ENCODE measurements at regions not wholly inside any gene's neighbourhood (a gene's known extent, or its start where the extent isn't known, plus 50 kb on each side); places are given as distances from the start of the nearest gene placed in this dataset.
A peak's percentile ranks its signal among the peaks of the same experiment; 100 is the strongest.

GRCh38 chr14:37874429-37875109, 279.1 kb downstream of the TTC6 start (continued):
- TF ChIP-seq STAT6 (CRISPR knock-in tag; IDR thresholded peaks at IDR 0.05; ENCODE audit: borderline replicate concordance): no peak
- TF ChIP-seq, protein P1, sequence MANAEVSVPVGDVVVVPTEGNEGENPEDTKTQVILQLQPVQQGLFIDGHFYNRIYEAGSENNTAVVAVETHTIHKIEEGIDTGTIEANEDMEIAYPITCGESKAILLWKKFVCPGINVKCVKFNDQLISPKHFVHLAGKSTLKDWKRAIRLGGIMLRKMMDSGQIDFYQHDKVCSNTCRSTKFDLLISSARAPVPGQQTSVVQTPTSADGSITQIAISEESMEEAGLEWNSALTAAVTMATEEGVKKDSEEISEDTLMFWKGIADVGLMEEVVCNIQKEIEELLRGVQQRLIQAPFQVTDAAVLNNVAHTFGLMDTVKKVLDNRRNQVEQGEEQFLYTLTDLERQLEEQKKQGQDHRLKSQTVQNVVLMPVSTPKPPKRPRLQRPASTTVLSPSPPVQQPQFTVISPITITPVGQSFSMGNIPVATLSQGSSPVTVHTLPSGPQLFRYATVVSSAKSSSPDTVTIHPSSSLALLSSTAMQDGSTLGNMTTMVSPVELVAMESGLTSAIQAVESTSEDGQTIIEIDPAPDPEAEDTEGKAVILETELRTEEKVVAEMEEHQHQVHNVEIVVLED (CRISPR knock-in tag; IDR thresholded peaks at IDR 0.05; ENCODE audit: borderline replicate concordance): peak; percentile 72; the same call in 1 of the 2 replicates
- no peak for TF ChIP-seq ZBTB7A (CRISPR knock-in tag; IDR thresholded peaks at IDR 0.05)
- TF ChIP-seq HOXD1 (CRISPR knock-in tag; IDR thresholded peaks at IDR 0.05): no peak
- 0 out of 2 replicates have a peak, but pooled peaks have one; percentile 81 for TF ChIP-seq ZFP36L2 (CRISPR knock-in tag; IDR thresholded peaks at IDR 0.05)
- no peak for TF ChIP-seq CREM (IDR thresholded peaks at IDR 0.05)
- no peak for TF ChIP-seq CREM (CRISPR knock-in tag; IDR thresholded peaks at IDR 0.05)
- TF ChIP-seq PHF20 (CRISPR knock-in tag; IDR thresholded peaks at IDR 0.05): no peak; the same call in 1 of the 2 replicates
- TF ChIP-seq GABPB1 (CRISPR knock-in tag; IDR thresholded peaks at IDR 0.05): peak; percentile 84
- TF ChIP-seq SP5 (CRISPR knock-in tag; IDR thresholded peaks at IDR 0.05; ENCODE audit: borderline replicate concordance, low read depth): peak; percentile 94
- TF ChIP-seq ZNF75D (CRISPR knock-in tag; IDR thresholded peaks at IDR 0.05; ENCODE audit: borderline replicate concordance): no peak
- 0 out of 2 replicates have a peak, but pooled peaks have one; percentile 79 for TF ChIP-seq GTF3A (CRISPR knock-in tag; conservative IDR thresholded peaks at IDR 0.05)
- peak; percentile 72 for TF ChIP-seq SAP130 (CRISPR knock-in tag; IDR thresholded peaks at IDR 0.05; ENCODE audit: low read depth)
- TF ChIP-seq, protein P2, sequence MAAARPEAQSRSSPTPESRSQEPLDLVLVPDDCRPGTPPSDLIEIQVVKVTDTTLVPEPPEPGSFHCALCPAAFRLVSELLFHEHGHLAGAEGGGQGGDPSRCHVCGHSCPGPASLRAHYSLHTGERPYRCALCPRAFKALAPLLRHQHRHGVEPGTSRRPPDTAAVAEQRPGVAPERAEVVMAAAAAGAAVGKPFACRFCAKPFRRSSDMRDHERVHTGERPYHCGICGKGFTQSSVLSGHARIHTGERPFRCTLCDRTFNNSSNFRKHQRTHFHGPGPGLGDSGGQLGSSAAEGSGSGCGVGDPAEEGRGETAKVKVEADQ (CRISPR knock-in tag; IDR thresholded peaks at IDR 0.05; ENCODE audit: borderline replicate concordance): peak; percentile 74; the same call in 1 of the 2 replicates
- no peak for TF ChIP-seq MTA3 (CRISPR knock-in tag; IDR thresholded peaks at IDR 0.05)
- peak; percentile 99 for TF ChIP-seq ZMYM4 (CRISPR knock-in tag; IDR thresholded peaks at IDR 0.05)
- no peak for TF ChIP-seq RBAK (CRISPR knock-in tag; IDR thresholded peaks at IDR 0.05)
- peak; percentile 96 for TF ChIP-seq KDM2A (CRISPR knock-in tag; IDR thresholded peaks at IDR 0.05; ENCODE audit: borderline replicate concordance, low read depth)
- TF ChIP-seq FOXO4 (CRISPR knock-in tag; conservative IDR thresholded peaks at IDR 0.05): no peak
- TF ChIP-seq, protein P3, sequence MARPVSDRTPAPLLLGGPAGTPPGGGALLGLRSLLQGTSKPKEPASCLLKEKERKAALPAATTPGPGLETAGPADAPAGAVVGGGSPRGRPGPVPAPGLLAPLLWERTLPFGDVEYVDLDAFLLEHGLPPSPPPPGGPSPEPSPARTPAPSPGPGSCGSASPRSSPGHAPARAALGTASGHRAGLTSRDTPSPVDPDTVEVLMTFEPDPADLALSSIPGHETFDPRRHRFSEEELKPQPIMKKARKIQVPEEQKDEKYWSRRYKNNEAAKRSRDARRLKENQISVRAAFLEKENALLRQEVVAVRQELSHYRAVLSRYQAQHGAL (CRISPR knock-in tag; IDR thresholded peaks at IDR 0.05; ENCODE audit: not compliant biosample characterization): no peak
- TF ChIP-seq ARHGAP35 (CRISPR knock-in tag; IDR thresholded peaks at IDR 0.05; ENCODE audit: borderline replicate concordance): peak; percentile 28; the same call in 1 of the 2 replicates
- TF ChIP-seq KLF6 (CRISPR knock-in tag; IDR thresholded peaks at IDR 0.05): peak; percentile 93; the same call in 1 of the 2 replicates
- no peak for TF ChIP-seq RORA (CRISPR knock-in tag; IDR thresholded peaks at IDR 0.05)
- TF ChIP-seq SMARCC2 (IDR thresholded peaks at IDR 0.05): no peak
